ENCODE measurements at regions not wholly inside any gene's neighbourhood (a gene's known extent, or its start where the extent isn't known, plus 50 kb on each side); places are given as distances from the start of the nearest gene placed in this dataset.

GRCh38 chr22:44438481-44439131 lies 59.4 kb downstream of the RTL6 start:
- Histone ChIP-seq H3K4me3 (ENCODE audit: low read depth, low read length) (no peak overlapping the region), H3K36me3 (ENCODE audit: control insufficient read depth, insufficient read depth, low read length) (no peaks in the 10 kb centered on the region), H3K27me3 (ENCODE audit: control insufficient read depth, insufficient read depth, low read length) (peaks cover 6% of the 10 kb centered on the region; the same call in 1 of the 2 replicates)
- no peak for TF ChIP-seq CTCF (IDR thresholded peaks at IDR 0.05; ENCODE audit: insufficient read depth, low read depth, low read length)
- DNase-seq (ENCODE audit: low read depth) = no peak
- ChIA-PET POLR2A (no interaction called here), CTCF (no interaction called here)

- DNase-seq (ENCODE audit: low read depth) = no peak
- H3K4me3 ChIP-seq (ENCODE audit: low read depth, low read length) = no peak overlapping the region
- no peaks in the 10 kb centered on the region for H3K36me3 ChIP-seq (ENCODE audit: control insufficient read depth, insufficient read depth, low read length)
- ChIA-PET POLR2A (no interaction called here), CTCF (no interaction called here)
- H3K27me3 ChIP-seq (ENCODE audit: control insufficient read depth, insufficient read depth, low read length) = peaks cover 6% of the 10 kb centered on the region; the same call in 1 of the 2 replicates
- no peak for TF ChIP-seq CTCF (IDR thresholded peaks at IDR 0.05; ENCODE audit: insufficient read depth, low read depth, low read length)
Measured at GRCh38 chr22:44438056-44438455, 60.0 kb downstream of the RTL6 start.

- CTCF ChIA-PET = no interaction called here
- Histone ChIP-seq H3K27me3 (ENCODE audit: control insufficient read depth, insufficient read depth, low read length) (peaks cover 6% of the 10 kb centered on the region; the same call in 1 of the 2 replicates), H3K4me3 (ENCODE audit: low read depth, low read length) (no peak overlapping the region), H3K36me3 (ENCODE audit: control insufficient read depth, insufficient read depth, low read length) (no peaks in the 10 kb centered on the region)
- no peak for TF ChIP-seq CTCF (IDR thresholded peaks at IDR 0.05; ENCODE audit: insufficient read depth, low read depth, low read length)
- no peak for DNase-seq (ENCODE audit: low read depth)
- POLR2A ChIA-PET = no interaction called here
Measured at GRCh38 chr22:44437216-44438055, 60.6 kb downstream of the RTL6 start.

- peaks cover 6% of the 10 kb centered on the region; the same call in 1 of the 2 replicates for H3K27me3 ChIP-seq (ENCODE audit: control insufficient read depth, insufficient read depth, low read length)
- no peak for DNase-seq (ENCODE audit: low read depth)
- POLR2A ChIA-PET = no interaction called here
- CTCF ChIA-PET = no interaction called here
- no peak for TF ChIP-seq CTCF (IDR thresholded peaks at IDR 0.05; ENCODE audit: insufficient read depth, low read depth, low read length)
- no peak overlapping the region for H3K4me3 ChIP-seq (ENCODE audit: low read depth, low read length)
- no peaks in the 10 kb centered on the region for H3K36me3 ChIP-seq (ENCODE audit: control insufficient read depth, insufficient read depth, low read length)
Measured at GRCh38 chr22:44436736-44437135, 61.3 kb downstream of the RTL6 start.

GRCh38 chr22:44431256-44431655 lies 66.8 kb downstream of the RTL6 start:
- H3K4me3 ChIP-seq (ENCODE audit: low read depth, low read length) = no peak overlapping the region
- no peak for TF ChIP-seq CTCF (IDR thresholded peaks at IDR 0.05; ENCODE audit: insufficient read depth, low read depth, low read length)
- ChIA-PET POLR2A (no interaction called here), CTCF (interaction anchor here (0.7 kb wide), 1 partner anchor 1382 kb away, joined by 5 read pairs; no protein-coding TSS in a partner anchor)
- no peak for DNase-seq (ENCODE audit: low read depth)
- peaks cover 6% of the 10 kb centered on the region; the same call in 1 of the 2 replicates for H3K27me3 ChIP-seq (ENCODE audit: control insufficient read depth, insufficient read depth, low read length)
- H3K36me3 ChIP-seq (ENCODE audit: control insufficient read depth, insufficient read depth, low read length) = no peaks in the 10 kb centered on the region

Data from BJ (cell line).